ENCODE measurements at regions not wholly inside any gene's neighbourhood (a gene's known extent, or its start where the extent isn't known, plus 50 kb on each side); places are given as distances from the start of the nearest gene placed in this dataset.

GRCh38 chr14:57073986-57074385 is 194.7 kb downstream of the EXOC5 start:
- Histone ChIP-seq H3K79me2 (no peaks in the 10 kb centered on the region), H3K36me3 (replicated peaks; ENCODE audit: insufficient read depth, low read depth) (no peaks in the 10 kb centered on the region), H3K4me3 (no peak overlapping the region), H3K27ac (no peak overlapping the region), H2AFZ (no peak overlapping the region), H4K20me1 (ENCODE audit: insufficient read depth, poor library complexity, severe bottlenecking) (no peaks in the 10 kb centered on the region), H3K27me3 (peaks cover 9% of the 10 kb centered on the region), H3K4me1 (ENCODE audit: insufficient read depth) (no peaks in the 10 kb centered on the region), H3K9me2 (replicated peaks; ENCODE audit: insufficient read depth) (no peaks in the 10 kb centered on the region), H3K4me2 (no peak overlapping the region), H3K9me3 (ENCODE audit: low read depth) (no peaks in the 10 kb centered on the region)
- TF ChIP-seq EZH2 (IDR thresholded peaks at IDR 0.05; ENCODE audit: borderline replicate concordance) = no peak
- no peak for TF ChIP-seq CTCF (IDR thresholded peaks at IDR 0.05; ENCODE audit: poor library complexity)
- TF ChIP-seq EZH2phosphoT487 (IDR thresholded peaks at IDR 0.05; ENCODE audit: low read depth, severe bottlenecking, unreplicated experiment) = no peak
- 87% methylated on average over 5 of the region's 5 CpGs for WGBS (ENCODE audit: low lambda C conversion rate, missing lambda C conversion rate)
- no peak for DNase-seq (ENCODE audit: low spot score)

- no peak overlapping the region for H2AFZ ChIP-seq
- no peaks in the 10 kb centered on the region for H3K9me2 ChIP-seq (replicated peaks; ENCODE audit: insufficient read depth)
- no peaks in the 10 kb centered on the region for H3K36me3 ChIP-seq (replicated peaks; ENCODE audit: insufficient read depth, low read depth)
- H3K4me2 ChIP-seq = no peak overlapping the region
- H4K20me1 ChIP-seq (ENCODE audit: insufficient read depth, poor library complexity, severe bottlenecking) = no peaks in the 10 kb centered on the region
- H3K27ac ChIP-seq = no peak overlapping the region
- TF ChIP-seq EZH2 (IDR thresholded peaks at IDR 0.05; ENCODE audit: borderline replicate concordance) (no peak), CTCF (IDR thresholded peaks at IDR 0.05; ENCODE audit: poor library complexity) (no peak)
- no peaks in the 10 kb centered on the region for H3K9me3 ChIP-seq (ENCODE audit: low read depth)
- no peaks in the 10 kb centered on the region for H3K79me2 ChIP-seq
- WGBS (ENCODE audit: low lambda C conversion rate, missing lambda C conversion rate) = 47% methylated on average over 1 of the region's 1 CpG
- peaks cover 15% of the 10 kb centered on the region for H3K27me3 ChIP-seq
- H3K4me3 ChIP-seq = no peak overlapping the region
- DNase-seq (ENCODE audit: low spot score) = no peak
- H3K4me1 ChIP-seq (ENCODE audit: insufficient read depth) = no peaks in the 10 kb centered on the region
Observed at GRCh38 chr14:57071639-57072038, 197.1 kb downstream of the EXOC5 start.

GRCh38 chr14:57069702-57070101 is 199.0 kb downstream of the EXOC5 start:
- Histone ChIP-seq H3K4me3 (no peak overlapping the region), H3K36me3 (replicated peaks; ENCODE audit: insufficient read depth, low read depth) (no peaks in the 10 kb centered on the region), H3K4me2 (no peak overlapping the region), H4K20me1 (ENCODE audit: insufficient read depth, poor library complexity, severe bottlenecking) (no peaks in the 10 kb centered on the region), H3K27ac (no peak overlapping the region), H3K9me2 (replicated peaks; ENCODE audit: insufficient read depth) (no peaks in the 10 kb centered on the region), H3K79me2 (no peaks in the 10 kb centered on the region), H3K9me3 (ENCODE audit: low read depth) (no peaks in the 10 kb centered on the region), H3K27me3 (peaks cover 15% of the 10 kb centered on the region), H3K4me1 (ENCODE audit: insufficient read depth) (no peaks in the 10 kb centered on the region), H2AFZ (no peak overlapping the region)
- TF ChIP-seq EZH2 (IDR thresholded peaks at IDR 0.05; ENCODE audit: borderline replicate concordance) (no peak), CTCF (IDR thresholded peaks at IDR 0.05; ENCODE audit: poor library complexity) (no peak), EZH2phosphoT487 (IDR thresholded peaks at IDR 0.05; ENCODE audit: low read depth, severe bottlenecking, unreplicated experiment) (no peak)
- WGBS (ENCODE audit: low lambda C conversion rate, missing lambda C conversion rate) = 74% methylated on average over 4 of the region's 5 CpGs
- DNase-seq (ENCODE audit: low spot score) = no peak

- TF ChIP-seq EZH2 (IDR thresholded peaks at IDR 0.05; ENCODE audit: borderline replicate concordance) (no peak), CTCF (IDR thresholded peaks at IDR 0.05; ENCODE audit: poor library complexity) (no peak), EZH2phosphoT487 (IDR thresholded peaks at IDR 0.05; ENCODE audit: low read depth, severe bottlenecking, unreplicated experiment) (no peak)
Observed at GRCh38 chr14:57068511-57068910, 200.2 kb downstream of the EXOC5 start.

More at GRCh38 chr14:57068511-57068910, 200.2 kb downstream of the EXOC5 start:
- no peaks in the 10 kb centered on the region for H3K79me2 ChIP-seq
- H3K9me3 ChIP-seq (ENCODE audit: low read depth) = no peaks in the 10 kb centered on the region
- H3K4me2 ChIP-seq = no peak overlapping the region
- H4K20me1 ChIP-seq (ENCODE audit: insufficient read depth, poor library complexity, severe bottlenecking) = no peaks in the 10 kb centered on the region
- H3K4me1 ChIP-seq (ENCODE audit: insufficient read depth) = no peaks in the 10 kb centered on the region
- H3K4me3 ChIP-seq = no peak overlapping the region
- no peak overlapping the region for H2AFZ ChIP-seq
- no peak overlapping the region for H3K27ac ChIP-seq
- H3K9me2 ChIP-seq (replicated peaks; ENCODE audit: insufficient read depth) = no peaks in the 10 kb centered on the region
- peaks cover 15% of the 10 kb centered on the region for H3K27me3 ChIP-seq
- 28% methylated on average over 8 of the region's 8 CpGs for WGBS (ENCODE audit: low lambda C conversion rate, missing lambda C conversion rate)
- no peaks in the 10 kb centered on the region for H3K36me3 ChIP-seq (replicated peaks; ENCODE audit: insufficient read depth, low read depth)
- no peak for DNase-seq (ENCODE audit: low spot score)

All from hepatocyte (in vitro differentiated cells).